ENCODE measurements at regions not wholly inside any gene's neighbourhood (a gene's known extent, or its start where the extent isn't known, plus 50 kb on each side); places are given as distances from the start of the nearest gene placed in this dataset.

DNA sequence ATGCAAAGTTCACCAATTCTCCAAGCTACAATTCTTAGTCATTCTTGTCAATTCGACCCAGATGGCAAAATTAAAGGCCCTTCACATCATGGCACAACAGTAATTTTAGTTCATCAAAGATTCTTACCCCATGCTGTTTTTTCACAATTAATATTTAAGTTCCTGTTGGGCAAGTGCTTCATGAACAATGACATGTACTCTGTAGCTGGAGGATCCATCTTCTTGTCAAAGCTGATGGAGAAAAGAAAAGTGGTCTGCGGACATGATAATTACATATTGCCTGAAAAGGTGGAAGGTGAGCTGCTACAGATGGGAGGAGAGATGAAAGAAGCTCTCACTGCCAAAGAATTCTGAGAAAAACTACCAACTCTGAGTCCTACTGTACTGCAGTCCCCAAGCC is 1370.3 kb upstream of the SLC10A2 start:
- H3K4me3 ChIP-seq (ENCODE audit: low read depth, low read length), result no peak overlapping the region
- no peak for TF ChIP-seq CTCF (IDR thresholded peaks at IDR 0.05; ENCODE audit: control insufficient read depth, extremely low read depth, insufficient read depth)
- no peak for DNase-seq (ENCODE audit: low read depth)

GRCh38 chr13:104431895-104432294 is 1365.7 kb upstream of the SLC10A2 start:
- no peak for TF ChIP-seq CTCF (IDR thresholded peaks at IDR 0.05; ENCODE audit: control insufficient read depth, extremely low read depth, insufficient read depth)
- peak; percentile 70 for DNase-seq (ENCODE audit: low read depth)
- no peak overlapping the region for H3K4me3 ChIP-seq (ENCODE audit: low read depth, low read length)

- no peak for TF ChIP-seq CTCF (IDR thresholded peaks at IDR 0.05; ENCODE audit: control insufficient read depth, extremely low read depth, insufficient read depth)
- DNase-seq (ENCODE audit: low read depth), result no peak
- no peak overlapping the region for H3K4me3 ChIP-seq (ENCODE audit: low read depth, low read length)
Observed at GRCh38 chr13:104426435-104426834, 1360.2 kb upstream of the SLC10A2 start.

GRCh38 chr13:104422668-104423067 is 1356.5 kb upstream of the SLC10A2 start:
- H3K4me3 ChIP-seq (ENCODE audit: low read depth, low read length), result no peak overlapping the region
- DNase-seq (ENCODE audit: low read depth), result no peak
- TF ChIP-seq CTCF (IDR thresholded peaks at IDR 0.05; ENCODE audit: control insufficient read depth, extremely low read depth, insufficient read depth), result no peak

DNA sequence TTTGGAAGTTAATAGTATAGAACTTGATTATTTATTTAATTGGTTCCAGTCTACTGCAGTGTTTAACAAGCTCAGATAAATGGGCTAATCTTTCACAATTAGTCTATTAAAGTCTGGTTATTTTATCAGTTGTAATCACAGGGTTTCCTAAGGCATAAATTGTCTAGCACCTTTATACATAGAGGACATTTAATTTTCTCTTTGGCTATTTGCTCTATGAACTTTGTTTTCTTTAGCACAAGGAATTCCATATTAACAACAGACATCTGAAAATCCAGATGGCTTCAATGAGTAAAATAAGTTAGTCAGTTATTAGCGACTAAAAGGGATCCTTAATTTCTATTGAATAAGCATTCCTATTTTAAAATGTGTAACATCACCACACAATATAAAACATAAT is 1350.8 kb upstream of the SLC10A2 start:
- TF ChIP-seq CTCF (IDR thresholded peaks at IDR 0.05; ENCODE audit: control insufficient read depth, extremely low read depth, insufficient read depth), result no peak
- H3K4me3 ChIP-seq (ENCODE audit: low read depth, low read length), result no peak overlapping the region
- no peak for DNase-seq (ENCODE audit: low read depth)

DNA sequence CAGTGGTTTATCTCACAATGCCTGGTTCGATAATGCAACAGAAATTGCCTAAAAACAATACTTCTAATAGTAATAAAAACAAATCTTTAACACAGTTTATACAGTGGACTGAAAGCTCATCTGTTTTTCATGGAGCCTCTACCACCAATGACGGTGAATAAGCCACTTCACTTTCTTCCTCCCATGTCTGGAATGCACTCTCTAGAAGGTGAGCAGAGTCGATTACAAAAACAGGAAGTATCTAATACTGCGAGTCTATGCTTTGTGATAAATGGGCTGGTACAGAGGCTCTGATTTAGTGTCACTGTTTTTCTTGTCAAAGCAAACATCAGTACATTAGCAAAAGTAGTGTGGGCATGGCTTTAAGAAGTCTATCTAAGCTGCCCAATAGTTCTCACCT is 1348.6 kb upstream of the SLC10A2 start:
- no peak for TF ChIP-seq CTCF (IDR thresholded peaks at IDR 0.05; ENCODE audit: control insufficient read depth, extremely low read depth, insufficient read depth)
- DNase-seq (ENCODE audit: low read depth), result no peak
- no peak overlapping the region for H3K4me3 ChIP-seq (ENCODE audit: low read depth, low read length)

- no peak for DNase-seq (ENCODE audit: low read depth)
- TF ChIP-seq CTCF (IDR thresholded peaks at IDR 0.05; ENCODE audit: control insufficient read depth, extremely low read depth, insufficient read depth), result no peak
- H3K4me3 ChIP-seq (ENCODE audit: low read depth, low read length), result no peak overlapping the region
Observed at GRCh38 chr13:104414181-104414580, 1348.0 kb upstream of the SLC10A2 start.

Measured in LNCaP clone FGC (cell line).